HG03095 (cell line): ENCODE measurements at regions not wholly inside any gene's neighbourhood (a gene's known extent, or its start where the extent isn't known, plus 50 kb on each side); places are given as distances from the start of the nearest gene placed in this dataset.
"Not testable (repeated sequence)": the region's sequence is repeated elsewhere in the genome, so short reads cannot be mapped to it uniquely, and the experiment has no call there.

ENCODE experiments used
- ATAC-seq: cut with Tn5 transposase; IDR thresholded peaks from one replicate; pipeline ENCODE4 v1.9.1; 2021; ENCODE audit warnings: moderate library complexity; ENCODE audit not compliant: unreplicated experiment

DNA sequence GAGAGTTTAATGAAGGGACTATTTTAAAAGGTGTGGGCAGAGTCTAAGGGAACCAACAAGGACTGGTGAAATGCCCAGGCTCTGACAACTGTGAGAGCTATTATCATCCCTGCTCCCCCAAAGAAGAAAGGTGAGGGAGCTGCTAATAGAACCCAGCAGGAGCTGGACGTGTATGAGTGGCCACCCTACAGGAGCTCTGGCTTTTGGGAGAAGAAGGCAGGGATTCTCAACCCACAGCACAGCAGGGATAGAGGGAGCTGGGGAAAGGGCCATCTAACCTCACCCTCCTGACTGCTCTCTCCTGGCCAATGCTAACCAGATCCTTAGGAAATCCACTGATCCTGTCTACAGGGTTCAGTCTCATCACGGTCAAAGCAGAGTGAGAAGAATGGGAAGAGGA lies 57.1 kb downstream of the GRIN2B start:
- ATAC-seq: no peak

GRCh38 chr12:13918897-13919296 lies 62.5 kb downstream of the GRIN2B start:
- ATAC-seq: no peak

- ATAC-seq: no peak
These were observed 66.3 kb downstream of the GRIN2B start for GRCh38 chr12:13915096-13915495.

DNA sequence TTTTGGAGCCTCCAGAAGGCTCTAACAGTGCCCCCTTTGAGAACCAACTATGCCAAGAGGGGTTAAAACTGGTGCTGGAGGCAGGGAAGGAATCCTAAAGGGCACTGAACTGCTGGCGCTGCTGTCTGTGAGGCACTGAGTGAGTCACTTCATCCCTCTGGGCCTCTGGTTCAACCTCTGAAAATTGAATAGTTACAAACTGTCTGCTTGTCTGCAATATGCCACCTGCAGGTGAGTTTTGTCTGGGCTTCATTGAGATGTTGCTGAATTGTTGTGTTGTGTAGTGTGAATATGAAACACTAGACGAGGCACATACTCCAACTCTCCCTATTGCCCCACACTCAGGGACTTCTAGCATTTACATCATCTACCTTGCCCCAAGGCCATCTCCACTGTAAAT lies 68.0 kb downstream of the GRIN2B start:
- ATAC-seq: no peak

DNA sequence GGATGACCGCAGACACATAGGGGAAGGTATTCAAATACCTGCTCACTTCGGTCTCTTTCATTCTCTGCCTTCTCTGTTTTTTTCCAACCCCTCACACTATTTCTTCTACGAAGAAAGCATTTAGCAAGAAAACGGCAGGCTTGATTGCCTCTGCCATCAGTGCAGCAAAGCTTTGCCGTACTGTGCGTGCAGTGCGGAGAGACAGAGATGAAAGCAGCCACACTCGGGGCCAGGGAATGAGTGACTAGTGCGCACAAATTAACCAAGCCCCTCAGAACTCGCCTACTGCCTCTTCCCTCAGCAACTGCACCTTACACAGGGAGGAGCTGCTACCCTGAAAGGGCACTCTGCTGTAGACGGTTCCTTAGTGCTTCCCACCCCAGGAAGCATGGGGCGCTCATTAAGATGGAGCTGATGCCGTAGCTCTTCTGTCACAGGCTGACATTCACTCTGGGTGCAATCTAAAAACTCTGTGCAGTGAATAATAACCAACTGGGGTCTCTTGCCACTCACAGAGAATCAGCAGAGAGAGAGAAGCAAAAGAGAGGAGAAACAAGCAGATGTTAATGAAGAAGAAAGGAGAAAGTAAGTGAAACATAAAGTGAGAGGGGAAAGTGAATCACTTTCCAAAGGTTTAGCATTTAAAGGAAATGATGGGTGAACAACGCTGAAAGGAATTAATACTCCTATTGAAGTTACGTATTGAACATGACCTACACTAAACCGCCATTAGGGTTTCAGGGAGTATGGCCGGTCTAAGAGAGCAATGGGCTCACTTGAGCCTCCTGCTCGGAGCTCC lies 69.4 kb downstream of the GRIN2B start:
- no peak for ATAC-seq

DNA sequence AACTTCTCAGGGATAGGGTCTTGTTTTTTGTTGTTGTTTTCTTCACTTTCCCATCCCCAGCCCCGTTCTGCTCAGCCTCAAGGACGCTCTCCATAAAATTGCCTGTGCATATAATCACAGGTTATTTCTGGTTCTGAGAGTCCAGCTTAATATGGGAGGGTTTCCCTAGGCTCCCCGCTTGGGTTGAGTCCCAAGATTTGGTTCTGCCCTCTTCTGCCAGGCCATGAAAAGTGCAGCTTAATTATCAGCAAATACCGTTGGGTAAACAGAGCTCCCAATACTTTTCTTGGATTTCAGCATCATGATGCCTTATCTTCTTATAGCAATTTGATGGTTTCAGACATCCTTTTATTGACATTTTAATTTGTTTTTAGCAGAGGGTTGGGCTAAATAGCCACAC lies 75.6 kb downstream of the GRIN2B start:
- no peak for ATAC-seq

DNA sequence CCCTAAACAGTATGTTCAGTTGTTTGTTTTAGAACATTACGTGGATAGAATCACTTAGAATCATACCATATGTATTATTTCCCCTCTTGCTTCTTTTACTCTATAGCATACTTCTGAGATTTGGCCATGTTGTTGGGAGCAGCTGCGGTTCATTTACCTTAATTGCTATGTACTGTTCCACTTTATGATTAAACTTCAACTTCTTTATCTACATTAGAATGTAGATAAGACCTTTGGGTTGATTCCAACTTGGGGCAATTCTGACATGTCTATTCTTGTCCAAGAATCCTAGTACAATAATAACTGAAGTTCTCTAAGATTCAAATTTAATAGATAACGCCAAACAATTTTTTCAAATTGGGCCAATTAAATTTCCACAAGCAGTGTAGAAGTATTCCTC lies 80.7 kb downstream of the GRIN2B start:
- no peak for ATAC-seq

- not testable (repeated sequence) for ATAC-seq
These were observed 83.0 kb downstream of the GRIN2B start for GRCh38 chr12:13898387-13898786.

GRCh38 chr12:13897811-13898210 lies 83.6 kb downstream of the GRIN2B start:
- ATAC-seq: no peak

- no peak for ATAC-seq
These were observed 85.3 kb downstream of the GRIN2B start for GRCh38 chr12:13896063-13896626.

DNA sequence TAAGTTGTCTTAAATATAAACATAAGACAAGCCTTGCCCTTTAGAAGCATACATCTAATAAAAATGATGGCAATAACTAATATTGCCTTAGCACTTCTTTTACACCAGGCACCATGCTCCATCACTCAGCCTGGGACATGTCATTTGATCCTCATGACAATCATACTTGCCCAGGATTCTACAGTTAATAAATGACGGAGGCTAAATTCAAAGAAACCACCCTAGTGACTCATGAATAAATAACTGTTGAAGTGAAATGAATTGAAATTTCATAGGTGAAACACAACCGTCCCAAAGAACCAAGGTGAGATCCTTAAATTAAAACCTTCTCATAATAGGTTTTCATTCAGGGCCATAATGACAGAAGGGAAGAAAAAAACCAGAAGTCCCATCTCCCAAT lies 89.5 kb downstream of the GRIN2B start:
- ATAC-seq: no peak

DNA sequence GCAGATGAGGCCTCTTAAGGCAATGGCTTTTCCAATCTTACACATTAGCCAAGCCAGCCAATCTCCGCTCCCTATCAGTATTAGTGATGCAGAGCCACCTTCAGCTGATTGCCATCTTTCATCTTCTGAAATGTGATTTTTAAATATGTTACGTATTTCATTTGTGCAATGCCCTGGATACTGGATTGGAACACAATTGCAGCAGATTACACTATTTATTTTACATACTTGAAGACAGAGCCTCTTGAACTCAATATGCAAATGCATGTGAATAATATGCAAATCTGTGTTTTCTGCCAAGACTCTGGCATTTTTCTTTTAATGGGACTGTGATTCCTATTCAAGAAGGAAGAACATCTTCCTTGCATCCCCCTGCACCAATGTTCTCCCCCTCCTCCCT lies 90.5 kb downstream of the GRIN2B start:
- ATAC-seq: no peak

GRCh38 chr12:13887779-13888388 lies 93.5 kb downstream of the GRIN2B start:
- no peak for ATAC-seq

DNA sequence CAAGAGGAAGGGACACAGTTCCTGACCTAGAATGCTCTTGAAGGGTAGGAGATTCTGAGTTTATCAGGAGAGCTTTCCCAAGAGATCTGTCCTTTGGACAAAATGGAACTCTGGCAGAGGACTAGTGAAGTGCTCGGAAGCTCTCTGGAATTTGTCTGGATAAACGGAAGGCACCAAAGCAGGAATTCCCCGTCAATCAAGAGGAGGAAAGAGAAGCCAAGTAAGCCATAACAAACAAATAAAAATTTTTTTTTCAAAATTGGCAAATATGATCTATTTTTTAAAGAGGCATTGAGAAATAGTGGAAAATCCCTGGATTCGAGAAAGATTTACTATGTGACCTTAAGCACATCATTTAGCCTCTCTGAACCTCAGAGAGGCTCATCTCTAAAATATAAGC lies 99.2 kb downstream of the GRIN2B start:
- ATAC-seq: no peak

GRCh38 chr12:13880613-13881012 lies 100.8 kb downstream of the GRIN2B start:
- ATAC-seq: no peak

DNA sequence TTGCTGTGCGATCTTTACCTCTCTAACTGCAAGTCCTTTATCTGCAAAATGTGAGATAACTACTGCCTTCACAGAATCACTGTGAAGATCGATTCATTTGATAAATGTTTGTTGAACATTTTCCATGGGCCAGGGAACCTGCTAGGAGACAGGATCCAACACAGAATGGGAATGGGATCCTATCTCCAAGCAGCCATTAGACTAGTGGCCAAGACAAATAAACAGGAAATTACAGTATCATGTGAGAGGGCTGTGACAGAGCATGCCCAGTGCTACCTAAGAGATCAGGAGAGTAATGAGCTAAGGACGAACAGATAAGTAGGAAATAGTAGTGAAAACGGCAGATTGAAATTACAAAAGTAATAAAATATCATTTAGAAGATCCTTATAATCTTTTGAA lies 105.7 kb downstream of the GRIN2B start:
- ATAC-seq: no peak

DNA sequence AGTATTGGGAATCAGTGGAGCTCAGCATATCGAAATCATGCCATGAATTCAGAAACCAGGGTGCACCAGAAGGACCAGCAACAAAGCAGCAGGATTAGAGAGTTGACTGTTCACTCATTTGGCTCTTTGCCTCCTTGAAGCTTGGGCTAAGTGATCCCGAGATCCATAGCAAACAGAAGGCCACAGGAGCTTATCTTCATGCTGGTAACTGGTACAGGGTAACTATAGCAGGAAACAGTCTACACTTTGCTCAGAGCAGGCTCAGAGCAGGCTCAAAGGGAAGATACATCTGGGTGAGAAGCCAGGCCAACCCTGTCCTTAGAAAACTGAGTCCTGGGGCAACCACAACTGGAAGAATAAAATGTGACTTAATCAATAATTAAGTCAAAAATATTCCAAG lies 111.1 kb downstream of the GRIN2B start:
- no peak for ATAC-seq

DNA sequence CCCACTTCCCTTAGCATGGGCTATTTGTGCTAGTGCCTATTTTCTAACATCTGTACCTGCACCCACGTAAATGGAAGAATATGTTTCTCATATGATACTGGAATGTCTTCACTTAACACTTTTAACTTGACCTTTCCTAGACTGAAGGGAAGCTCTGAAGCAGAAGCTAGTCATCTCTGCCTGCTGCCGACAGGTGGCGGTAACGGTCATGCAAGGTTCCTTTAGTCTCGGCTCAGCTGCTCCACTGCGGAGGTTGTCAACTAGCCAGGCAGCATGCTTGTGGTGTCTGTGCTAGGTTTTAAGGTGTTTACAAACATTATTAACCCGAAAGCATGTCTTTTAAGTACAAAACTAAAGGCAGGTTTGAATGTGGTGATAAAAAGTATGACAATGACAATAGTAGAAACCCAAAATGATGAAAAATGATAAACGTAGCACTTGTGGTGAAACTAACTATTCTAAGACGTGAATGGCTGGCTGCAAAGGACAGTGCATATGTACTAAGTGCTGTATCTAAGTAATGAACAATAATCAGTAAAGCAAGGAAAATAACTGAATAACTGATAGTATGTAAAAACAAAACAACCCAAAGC lies 117.2 kb downstream of the GRIN2B start:
- ATAC-seq: peak; percentile 85

- no peak for ATAC-seq
These were observed 123.7 kb downstream of the GRIN2B start for GRCh38 chr12:13857750-13858149.

- ATAC-seq: no peak
These were observed 127.9 kb downstream of the GRIN2B start for GRCh38 chr12:13853471-13853870.

DNA sequence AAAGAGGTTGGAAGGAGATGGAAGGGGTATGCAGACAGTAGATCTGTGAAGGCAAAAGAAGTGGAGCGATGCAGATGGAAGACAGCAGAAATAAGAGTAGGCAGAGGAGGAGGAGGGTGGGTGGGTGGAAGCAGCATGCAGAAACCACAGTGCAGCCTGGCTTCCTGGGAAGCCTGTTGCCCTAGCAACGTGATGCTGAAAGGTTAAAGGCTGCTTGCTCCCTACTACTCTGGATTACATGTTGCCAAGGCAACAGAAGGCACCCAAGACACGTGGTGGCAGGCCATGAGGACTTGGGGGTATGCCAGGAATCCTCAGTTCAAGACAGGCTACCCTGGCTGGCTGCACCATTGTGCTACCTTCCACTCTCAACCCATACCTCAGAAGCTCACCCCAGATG lies 129.6 kb downstream of the GRIN2B start:
- ATAC-seq: no peak

DNA sequence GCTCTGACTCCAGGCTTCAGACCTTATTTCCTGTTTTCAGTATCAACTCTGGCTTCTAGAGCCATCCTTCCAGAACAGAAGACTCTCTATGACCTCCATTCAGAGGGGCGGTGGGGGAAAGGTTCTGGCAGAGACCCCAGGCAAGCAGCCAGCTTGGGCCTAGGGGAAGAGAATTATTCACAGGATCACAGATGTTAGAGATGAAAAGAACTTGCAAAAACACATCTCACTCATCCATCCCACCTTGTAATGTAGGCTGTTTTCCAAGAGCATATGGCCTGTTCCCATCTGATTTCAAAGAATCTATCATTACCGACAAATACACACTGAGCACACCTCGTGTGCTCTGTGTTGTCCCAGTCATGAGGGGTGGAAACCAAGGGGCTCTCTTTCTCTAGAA lies 131.9 kb downstream of the GRIN2B start:
- no peak for ATAC-seq
